Dermis microvascular lymphatic vessel endothelial cell (primary cell): ENCODE measurements at regions not wholly inside any gene's neighbourhood (a gene's known extent, or its start where the extent isn't known, plus 50 kb on each side); places are given as distances from the start of the nearest gene placed in this dataset.

ENCODE experiments used
- DNase-seq, 2 donors: peaks; one replicate each; pipeline versions ENCODE4 v3.0.0 to v3.0.0-alpha.2; 2010; ENCODE audit warnings: low read depth in 2 of 2

DNA sequence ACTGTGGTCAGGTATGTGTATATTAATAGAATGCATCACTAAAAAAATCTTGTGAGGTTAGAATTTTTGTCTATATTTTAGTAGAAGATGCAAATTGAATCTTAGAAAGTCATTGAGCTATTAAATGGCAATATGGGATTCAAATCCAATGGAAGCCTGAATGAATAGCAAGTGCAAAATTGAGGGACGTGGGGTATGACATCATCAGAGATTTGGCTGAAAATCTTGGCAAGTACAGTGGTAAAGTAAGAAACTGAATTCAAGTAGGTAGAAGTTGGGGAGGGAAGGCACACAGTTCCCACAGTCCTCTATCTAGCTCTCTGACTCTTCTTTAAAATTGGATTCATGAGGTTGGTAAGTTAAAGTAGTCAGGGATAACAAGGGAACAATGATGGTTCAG, 97.4 kb upstream of the SSTR1 start:
- no peak for DNase-seq

DNA sequence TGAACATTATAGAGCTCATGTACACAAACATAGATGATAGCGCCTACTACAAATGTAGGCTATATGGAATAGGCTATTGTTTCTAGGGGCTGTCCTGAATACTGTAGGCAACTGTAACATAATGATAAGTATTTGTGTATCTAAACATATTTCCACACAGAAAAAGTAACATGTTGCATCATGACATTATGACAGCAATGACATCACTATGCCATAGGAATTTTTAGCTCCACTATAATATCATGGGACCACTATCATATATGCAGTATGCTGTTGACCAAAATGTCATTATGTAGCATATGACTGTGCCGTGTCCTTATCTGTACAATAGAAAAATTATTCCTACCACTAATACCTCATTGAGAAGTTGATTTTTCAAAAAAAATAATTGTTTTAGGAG, 96.7 kb upstream of the SSTR1 start:
- no peak for DNase-seq

DNA sequence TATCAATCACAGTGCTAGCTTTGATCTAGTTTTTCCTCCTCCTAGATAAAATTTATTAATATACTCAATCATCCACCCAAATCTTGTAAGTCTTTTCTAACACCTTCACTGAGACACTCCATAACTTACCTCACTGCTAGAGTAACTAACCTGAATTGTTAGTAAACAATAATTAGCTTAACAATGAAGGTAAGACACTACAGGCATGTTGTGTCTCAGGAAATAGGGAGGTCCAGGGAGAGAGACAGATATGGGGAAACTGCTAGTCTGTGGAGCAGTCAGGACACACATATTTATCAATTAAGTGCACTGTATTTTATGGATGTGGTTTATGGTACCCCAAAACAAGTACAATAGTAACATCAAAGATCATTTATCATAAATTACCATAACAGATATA, 94.2 kb upstream of the SSTR1 start:
- DNase-seq: no peak

DNA sequence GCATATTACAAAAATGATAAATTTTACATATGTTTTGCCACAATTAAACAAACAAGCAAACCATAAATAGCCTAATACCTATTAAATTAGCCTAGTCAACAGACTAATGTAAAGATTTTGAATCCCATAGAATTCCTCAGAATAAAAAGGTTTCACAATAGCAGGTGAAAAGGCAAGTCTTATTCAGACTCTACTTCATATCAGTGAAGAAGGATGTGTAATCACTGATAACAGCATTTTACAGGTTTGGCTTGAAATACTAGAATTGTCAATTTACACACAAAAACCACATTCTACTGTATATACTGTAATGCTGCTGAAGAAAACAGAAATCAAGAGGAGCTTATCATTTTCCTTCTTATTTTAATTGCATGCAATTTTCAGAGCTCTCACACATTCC, 90.8 kb upstream of the SSTR1 start:
- no peak for DNase-seq

DNA sequence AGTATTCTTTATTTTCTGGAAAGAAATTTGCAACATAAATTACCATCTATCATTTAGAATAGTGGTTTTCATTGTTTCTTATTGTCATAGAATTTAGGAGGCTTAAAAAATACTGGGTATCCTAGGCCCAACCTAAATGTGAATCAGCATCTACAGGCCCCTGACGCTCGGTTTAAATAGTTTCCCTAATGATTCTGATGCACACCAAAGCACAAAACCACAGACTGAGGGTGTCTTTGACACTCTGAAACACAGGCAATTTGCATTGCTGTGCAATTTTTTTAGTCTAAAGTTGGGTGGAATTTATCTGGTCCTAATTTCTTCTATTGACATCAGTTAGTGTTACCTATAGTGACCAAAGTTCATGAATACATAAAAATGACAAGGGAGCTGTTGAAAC, 87.6 kb upstream of the SSTR1 start:
- no peak for DNase-seq

DNA sequence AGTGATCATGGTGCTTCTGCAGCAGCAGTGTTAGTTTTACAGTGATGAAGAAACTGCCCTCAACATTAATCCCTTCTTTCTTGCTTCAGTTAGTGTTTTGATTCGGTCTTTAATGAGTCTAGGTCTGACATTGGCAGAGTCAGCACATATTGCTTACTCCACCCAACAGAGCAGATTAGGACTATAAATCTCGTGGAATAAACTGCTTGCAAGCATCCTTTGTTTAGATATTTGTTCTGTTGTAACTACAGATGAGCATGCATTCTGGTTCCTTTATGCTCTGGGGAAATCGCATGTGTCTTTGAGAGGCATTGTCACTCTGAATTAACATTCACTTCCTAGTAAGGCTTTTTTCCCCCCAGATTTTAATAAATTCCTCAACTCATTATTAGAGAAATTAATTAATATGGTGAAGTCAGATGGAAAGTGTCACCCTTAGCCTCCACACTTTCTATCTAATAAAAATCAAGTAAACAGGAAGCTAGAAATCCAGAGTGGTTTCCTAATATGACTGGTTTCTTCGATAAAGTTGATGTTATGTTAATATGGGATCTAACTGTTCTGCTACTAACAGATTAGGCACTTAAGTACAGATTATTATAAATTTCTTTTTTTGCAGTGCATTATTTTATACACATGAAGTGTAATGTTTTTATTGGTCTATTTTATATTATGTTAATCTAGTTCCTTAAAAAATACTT, 86.2 kb upstream of the SSTR1 start:
- DNase-seq: no peak

DNA sequence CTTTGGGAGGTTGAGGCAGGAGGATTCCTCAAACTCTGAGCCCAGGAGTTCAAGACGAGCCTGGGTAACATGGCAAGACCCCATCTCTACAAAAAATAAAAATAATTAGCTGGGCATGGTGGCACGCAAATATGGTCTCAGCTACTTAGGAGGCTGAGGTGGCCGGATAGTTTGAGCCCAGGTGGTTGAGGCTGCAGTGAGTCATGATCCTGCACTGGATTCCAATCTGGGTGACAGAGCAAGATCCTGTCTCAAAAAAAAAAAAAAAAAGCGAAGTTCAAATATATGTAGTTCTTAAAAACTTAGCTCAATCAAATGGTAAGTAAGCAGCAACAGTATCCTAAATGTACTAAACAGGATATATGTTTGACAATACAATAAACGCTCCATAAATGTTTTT, 85.5 kb upstream of the SSTR1 start:
- DNase-seq: no peak

DNA sequence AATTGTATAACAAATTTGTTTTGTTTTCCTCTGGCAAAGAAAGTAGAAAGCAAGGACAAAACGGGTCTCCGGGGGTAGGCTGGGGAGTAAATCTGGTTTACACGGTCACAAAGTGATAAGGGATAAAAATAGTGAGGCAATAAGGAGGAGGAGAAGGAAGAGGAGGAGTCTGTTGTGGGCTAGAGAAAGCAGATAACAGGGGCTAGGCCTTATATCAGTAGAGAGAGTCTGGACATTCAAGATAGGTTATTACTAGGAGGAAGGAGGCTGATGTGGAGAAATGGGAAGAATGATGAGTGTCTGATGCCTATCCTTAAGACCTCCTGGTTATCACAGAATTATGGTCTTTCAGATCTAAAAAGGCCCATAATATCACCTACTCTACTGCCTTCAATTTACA, 83.2 kb upstream of the SSTR1 start:
- DNase-seq: no peak

DNA sequence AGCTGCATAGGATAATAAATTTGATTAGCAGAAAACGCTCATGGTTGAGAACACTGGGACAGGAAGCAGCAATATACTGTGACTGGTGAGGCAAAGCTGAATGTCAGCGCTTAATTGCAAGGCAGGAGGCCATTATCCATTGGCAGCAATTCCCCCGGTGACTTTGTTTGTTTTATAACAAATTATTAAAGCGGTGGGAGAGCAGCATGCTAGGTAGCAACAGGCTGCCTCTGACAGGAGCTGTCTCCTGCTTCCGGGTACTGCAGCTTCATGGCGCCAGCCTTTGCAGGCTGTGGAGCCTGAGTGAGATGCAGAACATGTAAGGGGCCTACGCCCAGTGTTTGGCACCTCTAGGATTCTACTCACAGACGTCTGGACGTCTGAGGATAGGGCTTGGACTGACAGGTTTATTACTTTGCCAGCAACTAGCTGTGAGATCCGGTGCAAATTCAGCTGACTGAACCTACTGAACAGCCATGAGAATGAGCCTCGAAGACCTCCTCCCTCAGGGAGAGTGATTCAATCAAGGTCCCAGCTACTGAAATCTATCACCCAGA, 82.1 kb upstream of the SSTR1 start:
- no peak for DNase-seq

DNA sequence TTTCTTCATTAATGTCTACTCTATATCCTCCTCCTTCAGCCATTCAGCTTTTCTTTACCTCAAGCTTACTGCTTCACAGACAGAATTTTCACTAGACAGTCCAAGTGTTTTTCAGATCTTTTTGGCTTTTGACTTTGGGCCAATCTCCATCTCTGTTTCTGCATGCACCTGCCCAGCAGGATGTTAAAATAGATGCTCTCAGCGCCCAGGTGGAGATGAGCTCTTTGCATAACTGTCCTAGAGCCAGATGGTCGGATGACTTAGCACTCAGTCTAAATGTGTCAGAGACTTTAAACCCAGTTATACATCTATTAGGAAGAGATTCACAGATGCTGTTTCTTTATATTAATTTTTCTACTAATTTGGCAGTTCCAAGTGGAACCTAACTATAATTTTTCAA, 80.3 kb upstream of the SSTR1 start:
- DNase-seq: no peak

DNA sequence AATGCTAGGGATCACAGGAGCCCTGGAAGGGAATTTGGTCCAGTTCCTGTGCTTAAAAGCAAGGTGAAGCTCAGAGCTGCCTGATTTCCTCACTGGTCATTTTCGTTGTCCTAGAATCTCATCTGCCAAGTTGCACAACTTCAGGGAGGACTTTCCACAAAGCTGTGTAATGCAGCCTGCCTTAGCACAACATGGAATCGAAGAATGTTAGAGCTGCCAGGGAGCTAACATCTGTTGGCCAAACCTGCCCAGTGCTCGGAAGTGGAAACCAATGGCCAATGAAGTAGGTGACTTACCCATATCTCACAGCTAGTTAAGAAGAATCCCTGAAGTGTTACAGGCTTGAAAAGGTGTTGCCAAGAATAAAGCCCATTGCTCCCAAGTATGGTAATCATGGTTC, 79.9 kb upstream of the SSTR1 start:
- no peak for DNase-seq

DNA sequence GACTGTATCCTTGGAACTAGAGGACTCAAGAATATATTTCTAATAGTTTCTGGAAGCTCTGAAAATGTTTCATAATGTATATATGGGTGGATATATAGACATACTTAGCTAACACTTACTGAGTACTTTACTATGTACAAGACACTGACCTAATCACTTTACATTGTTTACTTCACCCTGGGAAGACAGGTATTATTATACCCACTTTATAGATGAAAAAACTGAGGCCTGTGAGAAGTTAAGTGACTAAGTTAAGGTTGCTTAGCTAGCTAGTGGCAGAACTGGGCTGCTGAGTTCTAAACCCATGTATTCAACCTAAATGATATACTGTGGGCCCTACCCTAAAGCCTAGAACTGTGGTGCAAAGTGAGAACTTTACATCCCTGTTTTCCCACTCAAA, 79.1 kb upstream of the SSTR1 start:
- no peak for DNase-seq

DNA sequence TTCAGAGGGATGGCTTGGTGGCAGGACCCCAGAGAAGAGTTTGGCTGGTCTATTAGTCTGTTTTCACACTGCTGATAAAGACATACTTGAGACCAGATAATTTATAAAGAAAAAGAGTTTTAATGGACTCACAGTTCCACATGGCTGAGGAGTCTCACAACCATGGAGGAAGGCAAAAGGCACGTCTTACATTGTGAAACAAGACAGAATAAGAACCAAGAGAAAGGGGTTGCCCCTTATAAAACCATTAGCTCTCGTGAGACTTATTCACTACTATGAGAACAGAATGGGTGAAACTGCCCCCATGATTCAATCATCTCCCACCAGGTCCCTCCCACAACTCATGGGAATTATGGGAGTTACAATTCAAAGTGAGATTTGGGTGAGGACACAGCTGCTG, 78.5 kb upstream of the SSTR1 start:
- no peak for DNase-seq

DNA sequence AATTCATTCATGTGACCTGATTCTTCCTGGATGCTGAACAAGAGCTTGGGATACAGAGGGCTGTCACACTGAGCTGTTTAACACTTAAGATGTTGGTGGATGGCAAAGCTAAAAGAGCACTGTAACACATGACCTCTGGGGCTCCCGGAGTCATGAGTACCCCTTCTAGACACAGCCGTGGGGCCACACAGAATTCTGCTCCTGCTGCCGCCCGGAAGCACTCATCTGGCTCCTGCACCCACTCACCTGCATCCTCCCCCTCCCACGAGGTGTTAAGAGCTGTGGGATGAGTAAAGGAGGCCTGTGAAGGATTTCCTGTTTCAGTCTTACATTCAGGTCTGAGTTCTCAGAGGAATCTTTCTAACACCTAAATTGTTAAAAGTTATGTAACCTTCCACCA, 78.0 kb upstream of the SSTR1 start:
- DNase-seq: no peak

DNA sequence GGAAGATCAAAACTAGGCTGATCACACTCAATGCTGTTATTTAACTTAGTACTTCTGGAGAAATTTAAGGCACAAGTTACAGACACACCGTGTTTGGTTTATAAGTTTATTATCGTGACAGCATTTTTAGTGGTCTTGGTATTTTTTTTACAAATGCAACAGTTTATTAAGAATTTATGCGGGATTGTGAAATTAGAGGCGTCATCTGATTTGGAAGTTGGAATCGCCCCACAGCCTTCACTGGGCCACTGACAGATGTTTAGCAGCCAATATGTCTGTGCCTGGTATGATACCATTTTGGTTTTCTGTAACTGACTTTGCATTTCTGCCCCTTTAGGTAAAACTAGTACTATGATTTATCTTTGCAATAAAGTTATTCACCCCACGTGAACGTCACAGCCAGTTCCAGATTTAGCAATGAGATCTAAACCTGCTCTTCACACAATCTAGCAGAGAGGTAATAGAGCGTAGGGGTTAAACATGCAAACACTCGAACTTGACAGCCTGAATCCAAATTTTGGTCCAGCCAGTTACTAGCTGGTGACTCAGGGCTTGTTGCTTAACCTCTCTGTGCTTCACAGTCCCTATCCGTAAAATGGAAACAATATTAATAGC, 73.2 kb upstream of the SSTR1 start:
- DNase-seq: no peak

DNA sequence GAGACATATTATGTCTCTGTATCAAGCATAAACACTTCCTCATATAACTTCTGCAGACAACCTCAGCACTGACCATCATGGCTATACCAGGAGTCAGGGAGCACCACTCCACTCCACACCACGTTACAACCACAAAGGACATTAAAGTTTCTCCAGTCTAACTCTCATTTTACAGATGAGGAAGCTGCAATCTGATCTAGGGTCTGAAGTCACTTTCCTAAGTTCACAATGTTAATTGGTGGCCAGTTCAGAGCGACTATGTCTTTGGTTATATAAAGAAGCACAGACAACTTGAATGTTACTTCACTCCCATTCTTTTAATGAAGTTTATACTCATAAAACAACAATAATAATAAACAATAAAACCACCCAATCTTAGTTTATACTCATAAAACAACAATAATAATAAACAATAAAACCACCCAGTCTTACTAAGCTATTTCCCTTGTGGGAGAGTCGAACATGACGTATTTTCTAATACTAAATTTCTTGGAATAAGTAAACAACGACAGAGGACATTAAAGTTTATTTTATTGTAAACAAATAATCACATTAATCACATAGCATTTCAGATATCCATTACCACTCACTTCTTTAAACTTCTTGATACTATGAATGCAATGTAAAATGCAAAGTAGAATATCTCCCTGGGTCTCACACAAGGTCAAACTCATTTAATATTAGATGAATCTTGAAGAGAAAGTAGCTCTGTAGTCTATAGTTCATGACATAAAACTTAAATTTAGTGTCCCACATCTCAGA, 72.4 kb upstream of the SSTR1 start:
- no peak for DNase-seq

DNA sequence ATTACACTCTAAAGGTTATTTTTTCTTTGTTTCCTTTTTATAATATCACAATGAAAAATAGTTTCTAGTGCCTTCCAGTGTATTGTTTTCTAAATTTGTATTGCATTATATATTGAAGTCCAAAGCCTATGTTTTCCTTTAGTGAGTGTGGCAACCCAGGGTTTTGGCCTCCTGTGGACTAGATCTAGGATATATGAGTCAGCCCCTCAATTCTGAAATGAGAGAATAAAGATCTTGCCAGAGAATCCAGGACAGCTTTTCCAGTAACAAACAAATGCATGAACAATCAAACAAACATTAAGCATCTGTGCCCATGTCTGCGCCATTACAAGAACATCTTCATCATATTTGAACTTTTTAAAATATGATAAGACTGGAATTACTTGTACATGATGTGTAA, 70.7 kb upstream of the SSTR1 start:
- DNase-seq: no peak

DNA sequence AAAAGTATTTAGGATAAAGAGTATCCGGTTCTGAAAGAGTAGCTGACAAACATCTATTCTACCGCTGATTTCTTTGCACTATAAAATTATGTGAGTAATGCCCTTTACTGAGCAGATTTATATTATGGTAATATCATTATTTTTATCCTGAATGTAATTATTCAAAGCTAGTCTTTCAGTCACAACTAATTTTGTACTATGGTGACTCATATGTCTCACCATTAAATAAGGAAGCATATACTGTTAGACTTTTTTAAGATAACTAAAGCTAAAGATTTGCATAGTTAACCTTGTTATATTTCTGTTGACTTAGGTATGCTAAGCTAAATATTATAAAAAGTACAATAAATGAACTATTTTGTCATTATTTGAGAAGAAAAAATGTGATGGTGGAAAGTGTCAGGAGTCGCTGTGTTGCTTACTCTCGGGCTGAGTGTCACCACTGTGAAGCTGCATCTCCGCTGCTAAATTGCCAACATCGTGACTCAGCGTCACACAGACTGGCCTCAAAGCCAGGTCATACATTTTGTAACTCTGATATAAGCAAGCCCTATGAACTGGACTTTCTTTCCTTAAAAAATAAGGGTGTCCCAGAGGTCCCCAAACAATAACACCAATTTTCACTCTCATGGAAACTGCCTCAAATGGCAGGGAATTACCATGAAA, 69.1 kb upstream of the SSTR1 start:
- no peak for DNase-seq

DNA sequence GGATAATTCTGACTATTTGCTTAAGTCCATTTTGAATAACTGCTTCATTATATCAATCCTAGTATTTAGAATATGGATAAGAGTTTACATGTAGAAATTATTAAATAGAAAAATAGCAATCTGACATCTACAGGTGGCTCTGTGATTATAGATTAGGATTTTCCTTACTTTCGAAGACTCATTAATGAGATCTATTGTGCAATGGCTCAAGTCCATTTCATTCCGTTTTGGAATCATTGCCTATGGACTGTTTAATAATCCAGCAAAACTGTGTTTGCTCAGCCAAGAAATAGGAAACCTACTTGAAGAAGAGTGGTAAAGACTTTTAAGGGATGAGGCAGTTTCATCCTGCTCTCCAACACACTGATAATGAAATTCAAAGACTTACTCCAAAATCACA, 67.8 kb upstream of the SSTR1 start:
- DNase-seq: no peak

DNA sequence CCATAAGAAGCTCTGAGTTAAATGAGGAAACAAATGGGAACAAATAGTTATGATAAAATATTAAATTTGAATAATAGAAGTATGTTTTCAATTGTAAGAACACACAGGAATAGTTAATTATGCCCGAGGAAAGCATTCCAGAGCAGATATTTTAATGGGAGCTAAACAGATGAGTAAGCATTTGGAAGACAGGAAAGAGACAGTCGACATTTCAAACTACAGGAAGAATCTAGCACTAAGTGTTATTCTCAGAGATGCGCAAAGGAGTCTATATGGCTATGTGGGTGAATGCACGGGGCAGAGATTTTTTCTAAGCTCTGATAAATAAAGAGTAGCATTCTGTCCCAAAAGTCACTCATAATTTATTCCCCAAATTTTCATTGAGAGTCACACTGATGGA, 64.5 kb upstream of the SSTR1 start:
- DNase-seq: no peak

DNA sequence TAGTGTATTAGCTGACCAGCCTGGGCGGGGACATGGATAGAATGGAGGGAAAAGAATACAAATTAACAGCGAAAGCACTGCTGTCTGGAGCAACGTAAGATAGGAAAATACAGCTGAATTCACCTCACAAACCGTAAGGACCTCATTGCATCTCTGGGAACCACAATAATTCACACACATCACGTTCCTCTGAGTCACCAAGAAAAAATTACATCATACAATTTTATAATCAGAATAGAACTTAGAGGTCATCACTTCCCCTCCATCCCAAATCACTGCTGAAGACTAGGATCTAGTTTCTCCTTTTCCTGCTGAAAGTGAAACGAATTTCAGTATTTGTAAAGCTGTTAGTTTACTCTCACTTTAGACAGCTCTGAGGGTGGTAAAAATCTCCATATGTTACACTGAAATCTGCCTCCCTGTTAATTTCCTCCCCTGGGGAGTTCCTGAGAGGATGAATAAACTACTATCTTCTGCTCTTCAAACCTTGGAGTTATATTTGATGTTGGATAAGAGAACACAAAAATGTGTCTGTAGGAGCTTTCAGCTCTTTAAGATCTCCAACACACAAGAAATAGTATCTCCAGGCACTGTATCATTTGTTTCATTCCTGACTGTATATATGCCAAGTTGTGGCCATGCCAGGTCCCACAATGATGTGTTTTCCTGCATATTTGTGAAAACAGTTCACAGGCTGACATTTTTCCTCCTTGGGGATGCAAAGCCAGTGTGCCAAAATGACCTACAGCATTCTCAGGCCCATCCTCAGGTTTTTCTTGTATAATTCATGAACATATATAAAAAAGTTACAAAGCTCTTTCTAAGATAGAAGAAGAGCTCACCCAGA, 63.8 kb upstream of the SSTR1 start:
- peak in 1 of 2 donors; percentile 44 for DNase-seq
